ENCODE measurements at regions not wholly inside any gene's neighbourhood (a gene's known extent, or its start where the extent isn't known, plus 50 kb on each side); places are given as distances from the start of the nearest gene placed in this dataset.

DNA sequence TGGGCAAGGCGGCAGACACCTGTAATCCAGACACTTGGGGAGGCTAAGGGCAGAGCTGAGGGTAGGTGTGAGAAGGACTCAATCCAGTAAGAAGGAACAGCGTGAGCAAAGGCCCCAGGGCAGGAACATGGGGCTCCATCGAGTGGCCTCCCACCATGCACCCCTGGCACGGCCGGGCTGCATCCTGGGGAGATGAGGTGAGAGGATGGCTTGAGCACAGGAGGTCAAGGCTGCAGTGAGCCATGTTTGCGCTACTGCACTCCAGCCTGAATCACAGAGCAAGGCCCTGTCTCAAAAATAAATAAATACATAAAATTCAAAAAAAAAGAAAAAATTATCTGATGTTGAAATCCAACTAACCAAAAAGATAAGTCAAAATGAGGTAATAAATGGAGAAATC is 58.5 kb downstream of the ARL6IP4 start (continued):
- TF ChIP-seq, protein P1, sequence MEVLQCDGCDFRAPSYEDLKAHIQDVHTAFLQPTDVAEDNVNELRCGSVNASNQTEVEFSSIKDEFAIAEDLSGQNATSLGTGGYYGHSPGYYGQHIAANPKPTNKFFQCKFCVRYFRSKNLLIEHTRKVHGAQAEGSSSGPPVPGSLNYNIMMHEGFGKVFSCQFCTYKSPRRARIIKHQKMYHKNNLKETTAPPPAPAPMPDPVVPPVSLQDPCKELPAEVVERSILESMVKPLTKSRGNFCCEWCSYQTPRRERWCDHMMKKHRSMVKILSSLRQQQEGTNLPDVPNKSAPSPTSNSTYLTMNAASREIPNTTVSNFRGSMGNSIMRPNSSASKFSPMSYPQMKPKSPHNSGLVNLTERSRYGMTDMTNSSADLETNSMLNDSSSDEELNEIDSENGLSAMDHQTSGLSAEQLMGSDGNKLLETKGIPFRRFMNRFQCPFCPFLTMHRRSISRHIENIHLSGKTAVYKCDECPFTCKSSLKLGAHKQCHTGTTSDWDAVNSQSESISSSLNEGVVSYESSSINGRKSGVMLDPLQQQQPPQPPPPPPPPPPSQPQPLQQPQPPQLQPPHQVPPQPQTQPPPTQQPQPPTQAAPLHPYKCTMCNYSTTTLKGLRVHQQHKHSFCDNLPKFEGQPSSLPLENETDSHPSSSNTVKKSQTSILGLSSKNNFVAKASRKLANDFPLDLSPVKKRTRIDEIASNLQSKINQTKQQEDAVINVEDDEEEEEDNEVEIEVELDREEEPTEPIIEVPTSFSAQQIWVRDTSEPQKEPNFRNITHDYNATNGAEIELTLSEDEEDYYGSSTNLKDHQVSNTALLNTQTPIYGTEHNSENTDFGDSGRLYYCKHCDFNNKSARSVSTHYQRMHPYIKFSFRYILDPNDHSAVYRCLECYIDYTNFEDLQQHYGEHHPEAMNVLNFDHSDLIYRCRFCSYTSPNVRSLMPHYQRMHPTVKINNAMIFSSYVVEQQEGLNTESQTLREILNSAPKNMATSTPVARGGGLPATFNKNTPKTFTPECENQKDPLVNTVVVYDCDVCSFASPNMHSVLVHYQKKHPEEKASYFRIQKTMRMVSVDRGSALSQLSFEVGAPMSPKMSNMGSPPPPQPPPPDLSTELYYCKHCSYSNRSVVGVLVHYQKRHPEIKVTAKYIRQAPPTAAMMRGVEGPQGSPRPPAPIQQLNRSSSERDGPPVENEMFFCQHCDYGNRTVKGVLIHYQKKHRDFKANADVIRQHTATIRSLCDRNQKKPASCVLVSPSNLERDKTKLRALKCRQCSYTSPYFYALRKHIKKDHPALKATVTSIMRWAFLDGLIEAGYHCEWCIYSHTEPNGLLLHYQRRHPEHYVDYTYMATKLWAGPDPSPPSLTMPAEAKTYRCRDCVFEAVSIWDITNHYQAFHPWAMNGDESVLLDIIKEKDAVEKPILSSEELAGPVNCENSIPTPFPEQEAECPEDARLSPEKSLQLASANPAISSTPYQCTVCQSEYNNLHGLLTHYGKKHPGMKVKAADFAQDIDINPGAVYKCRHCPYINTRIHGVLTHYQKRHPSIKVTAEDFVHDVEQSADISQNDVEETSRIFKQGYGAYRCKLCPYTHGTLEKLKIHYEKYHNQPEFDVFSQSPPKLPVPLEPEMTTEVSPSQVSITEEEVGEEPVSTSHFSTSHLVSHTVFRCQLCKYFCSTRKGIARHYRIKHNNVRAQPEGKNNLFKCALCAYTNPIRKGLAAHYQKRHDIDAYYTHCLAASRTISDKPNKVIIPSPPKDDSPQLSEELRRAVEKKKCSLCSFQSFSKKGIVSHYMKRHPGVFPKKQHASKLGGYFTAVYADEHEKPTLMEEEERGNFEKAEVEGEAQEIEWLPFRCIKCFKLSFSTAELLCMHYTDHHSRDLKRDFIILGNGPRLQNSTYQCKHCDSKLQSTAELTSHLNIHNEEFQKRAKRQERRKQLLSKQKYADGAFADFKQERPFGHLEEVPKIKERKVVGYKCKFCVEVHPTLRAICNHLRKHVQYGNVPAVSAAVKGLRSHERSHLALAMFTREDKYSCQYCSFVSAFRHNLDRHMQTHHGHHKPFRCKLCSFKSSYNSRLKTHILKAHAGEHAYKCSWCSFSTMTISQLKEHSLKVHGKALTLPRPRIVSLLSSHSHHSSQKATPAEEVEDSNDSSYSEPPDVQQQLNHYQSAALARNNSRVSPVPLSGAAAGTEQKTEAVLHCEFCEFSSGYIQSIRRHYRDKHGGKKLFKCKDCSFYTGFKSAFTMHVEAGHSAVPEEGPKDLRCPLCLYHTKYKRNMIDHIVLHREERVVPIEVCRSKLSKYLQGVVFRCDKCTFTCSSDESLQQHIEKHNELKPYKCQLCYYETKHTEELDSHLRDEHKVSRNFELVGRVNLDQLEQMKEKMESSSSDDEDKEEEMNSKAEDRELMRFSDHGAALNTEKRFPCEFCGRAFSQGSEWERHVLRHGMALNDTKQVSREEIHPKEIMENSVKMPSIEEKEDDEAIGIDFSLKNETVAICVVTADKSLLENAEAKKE (CRISPR knock-in tag; IDR thresholded peaks at IDR 0.05), result no peak
- no peak for TF ChIP-seq ZNF331 (CRISPR knock-in tag; IDR thresholded peaks at IDR 0.05; ENCODE audit: low read depth)

- Histone ChIP-seq H3K27ac (ENCODE audit: low read depth) (no peak overlapping the region), H3K36me3 (ENCODE audit: insufficient read depth) (no peaks in the 10 kb centered on the region), H3K79me2 (replicated peaks; ENCODE audit: insufficient read depth) (no peaks in the 10 kb centered on the region), H4K20me1 (replicated peaks; ENCODE audit: insufficient read depth) (no peaks in the 10 kb centered on the region), H3K4me2 (no peak overlapping the region), H3K27me3 (ENCODE audit: insufficient read depth) (no peaks in the 10 kb centered on the region), H2AFZ (no peak overlapping the region), H3F3A (replicated peaks; ENCODE audit: low read depth) (no peaks in the 10 kb centered on the region), H3K4me1 (ENCODE audit: insufficient read depth) (no peaks in the 10 kb centered on the region), H3K4me3 (no peak overlapping the region), H3K9me2 (ENCODE audit: insufficient read depth) (no peaks in the 10 kb centered on the region)
- H3K36me3 Mint-ChIP-seq (ENCODE audit: low read depth), result no peaks in the 10 kb centered on the region
- H3K9me3 Mint-ChIP-seq, result no peaks in the 10 kb centered on the region
- H3K27me3 Mint-ChIP-seq (ENCODE audit: insufficient read depth, low read depth, poor library complexity), result peaks cover 6% of the 10 kb centered on the region
- no peak overlapping the region for H3K27ac Mint-ChIP-seq
- H3K4me3 Mint-ChIP-seq, result no peak overlapping the region
- no peak for ATAC-seq
- H3K4me1 Mint-ChIP-seq, result no peaks in the 10 kb centered on the region
- DNase-seq (ENCODE audit: low spot score), result no peak
- TF ChIP-seq CTCF (conservative IDR thresholded peaks at IDR 0.05; ENCODE audit: low read depth in 2 of 2), result no peak
- TF ChIP-seq, protein P2, sequence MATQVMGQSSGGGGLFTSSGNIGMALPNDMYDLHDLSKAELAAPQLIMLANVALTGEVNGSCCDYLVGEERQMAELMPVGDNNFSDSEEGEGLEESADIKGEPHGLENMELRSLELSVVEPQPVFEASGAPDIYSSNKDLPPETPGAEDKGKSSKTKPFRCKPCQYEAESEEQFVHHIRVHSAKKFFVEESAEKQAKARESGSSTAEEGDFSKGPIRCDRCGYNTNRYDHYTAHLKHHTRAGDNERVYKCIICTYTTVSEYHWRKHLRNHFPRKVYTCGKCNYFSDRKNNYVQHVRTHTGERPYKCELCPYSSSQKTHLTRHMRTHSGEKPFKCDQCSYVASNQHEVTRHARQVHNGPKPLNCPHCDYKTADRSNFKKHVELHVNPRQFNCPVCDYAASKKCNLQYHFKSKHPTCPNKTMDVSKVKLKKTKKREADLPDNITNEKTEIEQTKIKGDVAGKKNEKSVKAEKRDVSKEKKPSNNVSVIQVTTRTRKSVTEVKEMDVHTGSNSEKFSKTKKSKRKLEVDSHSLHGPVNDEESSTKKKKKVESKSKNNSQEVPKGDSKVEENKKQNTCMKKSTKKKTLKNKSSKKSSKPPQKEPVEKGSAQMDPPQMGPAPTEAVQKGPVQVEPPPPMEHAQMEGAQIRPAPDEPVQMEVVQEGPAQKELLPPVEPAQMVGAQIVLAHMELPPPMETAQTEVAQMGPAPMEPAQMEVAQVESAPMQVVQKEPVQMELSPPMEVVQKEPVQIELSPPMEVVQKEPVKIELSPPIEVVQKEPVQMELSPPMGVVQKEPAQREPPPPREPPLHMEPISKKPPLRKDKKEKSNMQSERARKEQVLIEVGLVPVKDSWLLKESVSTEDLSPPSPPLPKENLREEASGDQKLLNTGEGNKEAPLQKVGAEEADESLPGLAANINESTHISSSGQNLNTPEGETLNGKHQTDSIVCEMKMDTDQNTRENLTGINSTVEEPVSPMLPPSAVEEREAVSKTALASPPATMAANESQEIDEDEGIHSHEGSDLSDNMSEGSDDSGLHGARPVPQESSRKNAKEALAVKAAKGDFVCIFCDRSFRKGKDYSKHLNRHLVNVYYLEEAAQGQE (IDR thresholded peaks at IDR 0.05; ENCODE audit: unreplicated experiment), result no peak
- TF ChIP-seq CREB1 (CRISPR knock-in tag; IDR thresholded peaks at IDR 0.05; ENCODE audit: low read depth), result no peak
- TF ChIP-seq STAT1 (IDR thresholded peaks at IDR 0.05; ENCODE audit: unreplicated experiment), result no peak
- TF ChIP-seq ZNF331 (CRISPR knock-in tag; IDR thresholded peaks at IDR 0.05; ENCODE audit: low read depth), result no peak
- TF ChIP-seq ETS1 (IDR thresholded peaks at IDR 0.05), result no peak
Observed at GRCh38 chr12:123038486-123038885, 58.0 kb downstream of the ARL6IP4 start.
